GM12891 (cell line): ENCODE measurements at regions not wholly inside any gene's neighbourhood (a gene's known extent, or its start where the extent isn't known, plus 50 kb on each side); places are given as distances from the start of the nearest gene placed in this dataset.

ENCODE experiments used
- PAX5 ChIP-seq: IDR thresholded peaks from 2 replicates; pipeline ENCODE4 v1.6.1; 2011; ENCODE audit warnings: low read length, moderate library complexity, mild to moderate bottlenecking; ENCODE audit not compliant: insufficient read depth, severe bottlenecking
- POLR2A ChIP-seq: IDR thresholded peaks from 2 replicates; pipeline ENCODE4 v1.6.1; 2011; ENCODE audit warnings: low read depth, low read length, control low read depth
- POLR2AphosphoS5 ChIP-seq: IDR thresholded peaks from 2 replicates; pipeline ENCODE4 v1.6.1; 2011; ENCODE audit warnings: low read depth, low read length, control low read depth
- POU2F2 ChIP-seq: IDR thresholded peaks from 2 replicates; pipeline ENCODE4 v1.6.1; 2011; ENCODE audit warnings: low read depth, mild to moderate bottlenecking, control low read depth, low read length, moderate library complexity
- SPI1 ChIP-seq: IDR thresholded peaks from 2 replicates; pipeline ENCODE4 v1.6.1; 2011; ENCODE audit warnings: low read depth, low read length, control low read depth
- TAF1 ChIP-seq: IDR thresholded peaks from 2 replicates; pipeline ENCODE4 v1.6.1; 2011; ENCODE audit warnings: low read depth, low read length, control low read depth

DNA sequence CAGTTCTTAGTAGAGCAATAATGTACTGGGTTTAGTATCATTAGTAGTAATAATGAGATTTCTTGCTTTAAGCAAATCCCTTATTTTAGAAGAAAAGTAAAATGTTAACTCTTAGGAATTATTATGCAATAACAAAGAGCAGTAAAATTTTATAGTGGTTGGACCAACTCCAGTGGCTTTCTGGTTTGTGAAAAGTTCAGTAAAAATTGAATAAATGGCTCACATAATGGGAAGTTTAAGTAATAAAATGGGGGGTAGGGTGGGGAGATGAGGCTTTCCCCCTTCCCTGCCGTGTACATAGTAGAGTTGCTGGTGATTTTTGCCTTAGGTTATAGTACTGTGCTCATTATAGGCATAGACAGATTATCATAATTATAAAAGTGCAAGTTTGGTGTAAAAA, 250.5 kb upstream of the ATP2B1 start:
- no peak for TF ChIP-seq POLR2AphosphoS5
- no peak for TF ChIP-seq PAX5
- TF ChIP-seq POLR2A = no peak
- no peak for TF ChIP-seq POU2F2
- TF ChIP-seq TAF1 = no peak
- no peak for TF ChIP-seq SPI1
